Activated T-helper 1 cell treated with anti-CD3 and anti-CD28 coated beads, Interleukin-2, amount 50 U/mL, for 16 hours (primary cell): ENCODE measurements at regions not wholly inside any gene's neighbourhood (a gene's known extent, or its start where the extent isn't known, plus 50 kb on each side); places are given as distances from the start of the nearest gene placed in this dataset.

Experiments
- DNase-seq, 2 donors: peaks; one replicate each; pipeline ENCODE4 v3.0.0-alpha.2; 2020; ENCODE audit warnings: low read depth in 1 of 2, low spot score in 1 of 2

- no peak for DNase-seq
These were observed 87.8 kb downstream of the ANKRD10 start for GRCh38 chr13:110826861-110827672.
